ENCODE measurements at regions not wholly inside any gene's neighbourhood (a gene's known extent, or its start where the extent isn't known, plus 50 kb on each side); places are given as distances from the start of the nearest gene placed in this dataset.

DNA sequence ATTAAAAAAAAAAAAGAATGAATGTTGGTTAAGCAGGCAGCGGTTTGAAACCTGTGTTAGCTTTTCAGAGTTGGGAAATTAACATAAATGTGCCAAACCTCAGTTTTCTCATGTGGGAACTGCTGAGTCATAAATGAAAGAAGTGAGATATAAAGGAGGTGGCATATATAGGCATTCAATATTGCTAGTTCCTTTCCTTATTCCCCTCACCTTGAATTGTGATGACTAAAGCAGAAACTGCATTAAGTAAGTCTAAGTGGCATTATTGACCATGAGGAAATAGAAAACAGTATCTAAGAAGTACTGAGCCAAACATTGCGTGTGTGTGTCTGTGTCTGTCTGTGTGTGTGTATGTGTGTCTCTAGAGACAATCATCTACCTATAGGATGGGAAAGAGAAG lies 691.2 kb downstream of the TLR4 start:
- DNase-seq (ENCODE audit: low read depth): no peak

DNA sequence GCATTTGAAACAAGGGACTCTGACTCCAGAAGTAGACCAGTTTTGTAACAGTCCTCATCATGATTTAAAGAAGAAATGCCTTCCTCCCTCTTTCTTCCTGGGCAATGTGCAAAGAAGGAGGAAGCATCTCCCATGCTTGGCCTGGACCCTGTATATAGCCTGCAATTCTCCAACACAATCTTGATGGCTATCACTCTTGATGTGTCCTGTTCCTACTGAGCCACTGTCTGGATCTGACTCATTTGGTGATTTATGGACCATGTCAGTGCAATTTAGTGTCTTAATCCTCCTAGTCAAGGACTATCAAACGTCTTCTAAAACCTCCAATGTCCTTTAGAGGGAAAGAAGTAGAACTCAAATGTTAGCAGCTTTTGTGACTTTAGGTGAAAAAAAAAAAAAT lies 697.3 kb downstream of the TLR4 start:
- no peak for DNase-seq (ENCODE audit: low read depth)

DNA sequence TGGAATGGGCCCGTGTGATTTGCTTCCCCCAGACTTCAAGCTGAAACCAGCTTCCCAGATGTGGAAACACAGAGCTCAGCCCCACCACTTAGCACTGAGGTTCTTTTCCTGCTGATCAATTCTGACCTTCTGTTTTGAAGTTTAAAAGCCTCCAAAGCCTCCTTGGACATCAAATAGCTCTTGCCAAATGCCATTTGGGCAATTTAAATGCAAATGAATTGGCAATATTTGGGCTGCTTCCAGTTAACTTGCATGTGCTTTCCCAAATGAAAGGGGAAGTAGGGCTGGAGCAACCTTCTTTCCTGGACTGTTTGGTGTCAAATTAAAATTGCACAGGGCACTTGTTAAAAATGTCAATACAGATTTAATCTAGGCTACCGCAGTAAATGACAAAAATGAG lies 710.5 kb downstream of the TLR4 start:
- no peak for DNase-seq (ENCODE audit: low read depth)

DNA sequence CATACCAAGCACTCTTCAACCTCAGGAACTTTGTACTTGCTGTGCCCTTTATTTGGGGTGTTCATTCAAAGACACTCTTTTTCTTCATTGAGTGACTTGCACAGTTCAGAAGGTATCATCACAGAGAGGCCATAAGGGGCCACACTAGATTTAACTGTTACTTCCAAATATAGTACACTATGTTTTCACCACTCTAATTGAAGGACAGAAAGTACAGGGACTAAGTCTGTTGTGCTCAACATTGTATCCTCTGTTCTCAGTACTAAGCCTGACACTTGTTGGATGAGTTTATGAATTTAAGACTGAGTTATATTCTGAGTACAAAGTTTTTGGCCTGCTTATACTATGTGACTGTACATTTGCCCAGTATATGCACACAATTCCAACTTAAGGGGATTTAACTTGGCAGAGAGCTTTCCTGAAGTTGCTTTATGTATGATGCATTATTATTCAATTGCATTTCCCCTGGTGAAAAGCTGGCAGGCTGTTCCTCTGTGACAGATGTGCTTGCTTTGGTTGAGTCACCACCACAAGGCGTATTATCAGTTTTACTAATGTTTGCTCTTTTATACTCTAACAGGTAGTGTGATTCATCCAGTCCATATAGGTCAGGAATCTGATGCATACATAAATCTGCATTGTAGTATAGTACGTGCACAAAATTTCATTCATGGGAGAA lies 714.8 kb downstream of the TLR4 start:
- DNase-seq (ENCODE audit: low read depth): no peak

- no peak for DNase-seq (ENCODE audit: low read depth)
These were observed 715.5 kb downstream of the TLR4 start for GRCh38 chr9:118419676-118420075.

DNA sequence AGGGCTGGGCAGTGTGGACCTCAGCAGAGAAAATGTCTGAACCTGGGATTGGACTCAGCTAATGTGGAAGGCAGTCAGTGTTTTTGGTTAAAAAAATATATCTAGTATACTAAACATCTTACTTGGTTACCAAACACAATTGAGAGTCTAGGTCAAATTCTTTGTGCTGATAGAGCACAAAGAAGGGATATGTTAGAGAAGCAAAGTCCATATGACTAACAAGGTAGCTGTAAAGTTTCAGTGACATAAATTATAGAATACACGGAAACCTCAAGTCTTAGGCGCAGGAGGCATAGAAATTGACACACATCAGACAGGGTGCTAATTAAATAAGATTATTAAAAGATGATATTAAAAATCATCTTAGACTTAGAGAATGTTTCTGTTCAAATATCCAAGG lies 718.3 kb downstream of the TLR4 start:
- no peak for DNase-seq (ENCODE audit: low read depth)

GRCh38 chr9:118423021-118423420 lies 718.8 kb downstream of the TLR4 start:
- no peak for DNase-seq (ENCODE audit: low read depth)

DNA sequence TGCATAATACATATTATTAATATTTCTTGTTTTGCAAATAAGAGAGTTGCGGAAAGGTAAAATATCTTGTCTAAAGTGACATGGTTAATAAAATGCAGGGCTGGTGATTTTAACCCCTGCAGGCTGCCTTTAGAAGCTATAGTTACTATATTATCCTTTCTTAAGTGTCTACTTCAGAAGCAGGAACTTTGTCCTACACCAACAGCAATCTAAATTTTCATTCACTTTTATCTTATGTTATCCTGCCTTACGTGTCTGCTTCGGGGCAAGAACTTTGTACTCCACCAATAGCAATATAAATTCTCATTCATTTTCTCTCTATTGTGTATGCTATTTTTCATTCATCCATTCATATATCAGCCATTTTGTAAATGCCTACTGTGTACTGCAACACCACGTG lies 719.5 kb downstream of the TLR4 start:
- DNase-seq (ENCODE audit: low read depth): no peak

GRCh38 chr9:118426772-118427171 lies 722.6 kb downstream of the TLR4 start:
- no peak for DNase-seq (ENCODE audit: low read depth)

DNA sequence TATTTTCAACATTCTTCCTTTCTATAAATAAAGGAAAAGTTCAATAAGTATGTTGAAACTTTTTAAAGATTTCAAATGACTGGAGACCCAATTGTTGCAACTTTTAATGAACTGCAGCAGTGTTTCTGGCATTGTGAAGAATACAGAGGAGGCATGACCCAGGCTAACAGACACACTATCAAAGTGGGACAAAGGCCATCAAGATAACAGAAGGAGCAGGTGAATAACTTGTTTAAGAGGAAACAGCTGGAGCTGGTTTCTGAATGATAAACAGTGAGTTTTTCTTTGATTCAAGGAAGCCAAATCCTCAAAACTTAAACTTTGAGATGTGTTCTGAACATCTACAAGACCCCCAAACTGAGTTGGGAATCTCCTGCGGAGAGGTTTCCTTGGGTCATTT lies 734.6 kb downstream of the TLR4 start:
- DNase-seq (ENCODE audit: low read depth): no peak

DNA sequence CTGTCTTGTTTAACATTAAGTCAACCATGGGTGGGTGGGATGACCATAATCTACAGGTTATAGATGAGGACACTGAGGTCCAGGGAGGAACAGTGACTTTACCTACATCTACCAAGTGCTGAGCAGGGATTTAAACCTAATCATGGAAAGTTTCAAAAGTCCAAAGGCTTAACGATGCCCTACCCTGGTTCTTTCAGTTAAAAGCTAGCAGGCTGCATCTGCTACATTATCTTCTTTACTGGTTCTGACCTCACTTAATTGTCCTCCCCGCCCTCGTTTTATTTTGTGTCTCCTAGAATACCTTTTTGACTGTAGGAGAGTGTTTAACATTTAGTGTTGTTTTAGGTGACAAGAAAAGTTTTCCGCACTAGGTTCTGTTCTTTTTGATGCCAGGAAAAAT lies 735.2 kb downstream of the TLR4 start:
- no peak for DNase-seq (ENCODE audit: low read depth)

DNA sequence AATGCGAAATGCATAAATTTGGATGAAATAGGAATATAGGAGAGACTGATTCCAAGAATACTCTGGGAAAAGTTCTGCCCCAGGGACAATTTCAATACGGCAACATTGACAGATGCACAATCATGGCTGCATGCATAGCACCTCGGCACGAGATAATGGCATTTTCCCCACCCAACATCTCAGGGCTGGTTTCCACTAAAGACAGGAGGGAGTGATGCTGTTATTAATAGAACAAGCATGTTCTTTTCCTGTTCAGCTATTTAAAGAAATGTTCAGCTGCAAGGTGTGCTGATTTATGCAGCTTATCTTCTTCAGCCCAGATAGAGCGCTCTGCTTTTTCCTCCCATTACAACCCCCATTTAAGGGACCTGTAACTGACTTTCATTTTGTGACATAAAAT lies 740.2 kb downstream of the TLR4 start:
- DNase-seq (ENCODE audit: low read depth): no peak

DNA sequence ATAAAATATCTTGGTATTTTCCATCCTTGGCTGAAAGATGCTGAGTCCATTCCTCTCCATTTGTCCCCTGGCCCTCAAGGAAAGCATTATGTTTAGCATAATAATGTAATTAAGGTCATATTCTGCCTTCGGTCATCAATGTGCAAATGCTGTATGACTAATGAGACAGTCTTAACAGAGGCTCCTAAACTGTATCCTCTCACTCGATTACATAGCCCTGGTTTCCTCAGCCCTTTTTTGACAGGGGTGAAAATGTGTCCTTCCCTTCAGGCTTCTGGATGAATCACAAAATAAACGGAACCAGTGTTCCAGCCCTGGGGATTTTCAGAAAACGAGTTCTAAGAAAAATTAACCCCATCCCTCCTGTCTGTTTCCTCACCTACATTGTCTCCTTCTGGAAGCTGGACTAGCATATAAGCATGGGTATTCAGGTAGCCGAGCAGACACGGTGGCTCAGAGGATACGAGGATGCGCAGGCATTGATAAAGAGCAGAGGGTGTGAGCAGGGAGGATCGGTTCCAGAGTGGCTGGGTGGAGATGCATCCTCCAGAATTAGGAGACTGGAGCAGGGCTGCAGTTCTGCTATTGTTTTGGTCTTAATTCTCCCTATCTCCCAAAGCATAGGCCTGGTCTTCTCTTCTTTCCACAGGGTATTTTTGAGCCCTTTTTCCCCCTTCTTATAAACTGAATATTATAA lies 742.9 kb downstream of the TLR4 start:
- DNase-seq (ENCODE audit: low read depth): no peak

DNA sequence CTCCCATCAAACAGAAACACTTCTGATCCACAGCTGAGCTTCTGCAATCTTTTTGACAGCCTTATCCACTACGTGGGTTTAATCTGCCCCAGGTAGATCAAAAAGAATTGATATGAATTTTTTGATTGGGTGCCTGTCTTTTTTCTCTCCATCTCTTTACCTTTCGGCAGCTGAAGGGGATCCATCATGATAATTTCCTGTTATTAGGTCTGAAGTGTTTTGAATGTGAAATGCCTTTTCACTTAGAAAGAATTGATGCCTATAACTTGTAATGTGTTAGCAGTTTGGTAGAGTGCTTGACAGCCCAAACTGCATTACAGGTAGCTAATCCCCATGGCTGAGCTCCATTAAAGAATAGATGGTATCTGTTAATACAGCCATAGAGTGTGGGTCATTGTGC lies 745.4 kb downstream of the TLR4 start:
- DNase-seq (ENCODE audit: low read depth): no peak

DNA sequence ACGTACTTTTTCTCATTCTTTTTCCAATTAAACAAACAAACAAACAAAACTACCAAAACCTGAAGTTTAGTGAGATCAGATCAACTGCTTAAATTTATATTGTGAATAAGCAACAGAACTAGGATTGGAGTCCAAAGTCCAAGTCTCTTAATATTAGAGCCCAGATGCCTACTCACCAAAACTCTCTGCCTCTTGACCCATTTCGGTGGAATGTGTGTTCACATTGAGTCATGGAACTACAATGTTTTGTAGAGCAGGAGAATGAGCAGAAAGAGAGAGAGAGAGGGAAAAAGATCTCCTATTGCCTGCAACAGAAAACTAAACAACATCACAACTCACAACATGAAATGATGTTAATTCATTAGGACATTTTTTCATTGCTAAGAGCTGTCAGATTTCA lies 751.1 kb downstream of the TLR4 start:
- DNase-seq (ENCODE audit: low read depth): no peak

DNA sequence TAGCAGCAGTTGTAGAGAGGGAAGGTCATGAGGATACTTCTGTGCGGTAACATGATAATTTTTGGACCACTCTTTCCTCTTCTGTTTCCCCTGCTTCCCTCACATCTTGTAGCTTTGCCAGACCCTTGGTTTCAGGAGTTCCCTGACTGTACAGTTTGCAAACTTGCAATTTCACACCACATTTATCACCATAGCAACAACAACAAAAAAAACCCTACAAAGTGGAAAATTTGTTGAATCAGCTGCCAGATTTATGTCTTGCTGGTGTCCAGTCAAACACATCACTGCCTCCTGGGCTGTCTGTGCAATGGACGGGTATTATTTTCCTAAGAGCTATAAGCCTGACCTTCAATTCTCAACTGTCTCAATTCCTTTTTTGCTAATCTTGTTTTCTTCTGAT lies 751.6 kb downstream of the TLR4 start:
- peak; percentile 5 for DNase-seq (ENCODE audit: low read depth)

GRCh38 chr9:118457171-118458000 lies 753.2 kb downstream of the TLR4 start:
- no peak for DNase-seq (ENCODE audit: low read depth)

GRCh38 chr9:118459913-118460312 lies 755.7 kb downstream of the TLR4 start:
- DNase-seq (ENCODE audit: low read depth): no peak

- no peak for DNase-seq (ENCODE audit: low read depth)
These were observed 759.2 kb downstream of the TLR4 start for GRCh38 chr9:118463419-118463818.

DNA sequence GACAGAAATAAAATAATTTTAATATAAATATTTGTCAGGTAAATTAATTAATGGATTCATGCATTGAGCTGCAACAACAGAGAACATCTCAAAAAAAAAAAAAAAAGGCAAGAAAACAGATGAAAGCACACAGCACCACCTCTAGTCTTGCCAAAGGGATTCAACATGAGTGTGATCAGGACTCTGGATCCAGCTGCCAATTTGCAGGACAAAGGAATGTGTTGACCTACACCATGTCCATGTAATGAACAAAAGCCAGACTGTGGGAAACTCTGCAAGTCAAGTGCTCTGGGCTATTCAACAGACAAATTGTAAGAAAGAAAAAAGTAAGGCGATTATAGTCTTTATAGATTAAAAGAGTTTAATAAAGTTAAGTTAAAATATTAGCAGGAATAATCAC lies 769.3 kb downstream of the TLR4 start:
- no peak for DNase-seq (ENCODE audit: low read depth)

GRCh38 chr9:118478752-118479151 lies 774.5 kb downstream of the TLR4 start:
- no peak for DNase-seq (ENCODE audit: low read depth)

DNA sequence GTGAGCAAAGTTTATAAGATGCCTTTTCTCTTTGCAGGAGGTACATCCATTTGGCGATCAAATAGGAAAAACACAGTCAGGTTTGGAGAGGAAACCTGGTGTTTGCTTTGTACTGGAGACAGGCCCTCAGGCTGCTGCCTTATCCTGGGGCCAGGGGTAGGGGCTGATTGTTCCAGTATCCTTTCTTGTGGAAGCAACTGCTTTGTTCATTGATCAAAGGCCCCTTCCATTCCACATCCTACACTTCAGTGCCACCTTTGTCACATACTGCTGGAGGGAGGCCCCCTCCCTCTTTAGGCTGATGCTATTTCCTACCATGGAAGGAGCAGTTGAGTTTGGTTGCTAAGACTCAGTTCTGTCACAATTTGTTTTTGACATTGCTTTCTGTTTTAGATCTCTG lies 778.1 kb downstream of the TLR4 start:
- DNase-seq (ENCODE audit: low read depth): no peak

DNA sequence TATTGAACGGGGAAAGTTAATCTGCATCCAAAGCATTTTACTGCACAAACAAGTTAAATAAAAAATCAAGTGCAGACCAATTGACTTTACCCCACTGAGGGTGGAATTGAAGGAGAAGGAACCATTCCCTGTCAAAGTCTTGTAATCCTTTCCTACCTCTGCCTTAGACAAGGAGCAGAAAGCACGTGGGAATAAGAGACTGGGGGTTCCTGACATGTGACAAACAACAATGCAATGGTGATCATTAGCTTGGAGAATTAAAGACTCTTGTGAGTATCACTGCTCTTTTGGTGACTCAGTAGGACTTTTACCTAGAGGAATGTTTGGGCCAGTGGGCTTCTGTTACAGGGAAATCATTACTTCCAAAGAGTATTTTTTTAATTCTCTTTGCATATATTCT lies 779.5 kb downstream of the TLR4 start:
- DNase-seq (ENCODE audit: low read depth): no peak

Data from forelimb muscle (tissue), 1 donor.